NB4 (cell line): ENCODE measurements at regions not wholly inside any gene's neighbourhood (a gene's known extent, or its start where the extent isn't known, plus 50 kb on each side); places are given as distances from the start of the nearest gene placed in this dataset.

Source experiments
- CTCF ChIP-seq: IDR thresholded peaks from one replicate; pipeline ENCODE4 v1.5.1; 2012; ENCODE audit warnings: low read depth, low read length
- MAX ChIP-seq: IDR thresholded peaks from 2 replicates; pipeline ENCODE4 v1.6.1; 2011; ENCODE audit warnings: low read depth, low read length
- MYC ChIP-seq: IDR thresholded peaks from 2 replicates; pipeline ENCODE4 v1.6.1; 2011; ENCODE audit warnings: low read depth, low read length
- POLR2A ChIP-seq: IDR thresholded peaks from 2 replicates; pipeline ENCODE4 v1.6.1; 2011; ENCODE audit warnings: mild to moderate bottlenecking; ENCODE audit not compliant: insufficient read length; ENCODE audit errors: extremely low read depth

GRCh38 chr3:110969229-110970211, 102.1 kb upstream of the NECTIN3 start:
- no peak for TF ChIP-seq POLR2A
- TF ChIP-seq CTCF: no peak
- TF ChIP-seq MAX: no peak
- TF ChIP-seq MYC: no peak
